Prostate gland (tissue), 2 donors: ENCODE measurements at regions not wholly inside any gene's neighbourhood (a gene's known extent, or its start where the extent isn't known, plus 50 kb on each side); places are given as distances from the start of the nearest gene placed in this dataset.

ENCODE experiments used
- DNase-seq: peaks from one replicate; pipeline ENCODE4 v3.0.0-alpha.2; 2019; ENCODE audit warnings: low spot score
- H3K27ac ChIP-seq, 2 donors: fragments of 200-600 bp; sonication (generic); 2 replicates each; pipeline ENCODE4 v1.5.1; 2017 to 2019
- H3K27me3 ChIP-seq: fragments of 200-600 bp; sonication (generic); replicated peaks from 2 replicates; pipeline ENCODE4 v1.5.1; 2019; ENCODE audit not compliant: insufficient read depth
- H3K36me3 ChIP-seq, 2 donors: fragments of 200-600 bp; sonication (generic); 1 replicate in 1 of 2; 2 replicates in 1 of 2; pipeline versions ENCODE4 v1.5.1 to v1.8.1; 2017 to 2019
- H3K4me1 ChIP-seq: fragments of 200-600 bp; sonication (generic); replicated peaks from 2 replicates; pipeline ENCODE4 v1.5.1; 2019
- H3K4me3 ChIP-seq, 2 donors: fragments of 200-600 bp; sonication (generic); 2 replicates each; pipeline ENCODE4 v1.5.1; 2017 to 2019
- H3K9me3 ChIP-seq: fragments of 200-600 bp; sonication (generic); 2 replicates; pipeline ENCODE4 v1.5.1; 2017
- CTCF ChIP-seq, 4 experiments: fragments of 200-600 bp in 2 of 4; fragments of 450-650 bp in 2 of 4; sonication (generic) in 2 of 4; IDR thresholded peaks; 1 replicate in 3 of 4; 2 replicates in 1 of 4; pipeline ENCODE4 v1.5.1; 2016 to 2019; ENCODE audit warnings: antibody characterized with exemption in 4 of 4, mild to moderate bottlenecking in 2 of 4, moderate library complexity in 2 of 4
- POLR2A ChIP-seq: fragments of 450-650 bp; IDR thresholded peaks from one replicate; pipeline ENCODE4 v1.6.1; 2016; ENCODE audit warnings: antibody characterized with exemption, mild to moderate bottlenecking
- POLR2AphosphoS5 ChIP-seq: sonication (generic); formaldehyde crosslinking; IDR thresholded peaks from one replicate; pipeline ENCODE4 v1.6.1; 2017; ENCODE audit warnings: antibody characterized with exemption
- WGBS: methylation state at CpG from one replicate; pipeline ENCODE4 v1.1.5; 2018; 5-methylcytosine and 5-hydroxymethylcytosine counted together
- intact Hi-C: fragments of 100-400 bp; cut with DNase I; formaldehyde crosslinking; loops from one replicate; pipeline ENCODE4 v1.14.2; 2022

DNA sequence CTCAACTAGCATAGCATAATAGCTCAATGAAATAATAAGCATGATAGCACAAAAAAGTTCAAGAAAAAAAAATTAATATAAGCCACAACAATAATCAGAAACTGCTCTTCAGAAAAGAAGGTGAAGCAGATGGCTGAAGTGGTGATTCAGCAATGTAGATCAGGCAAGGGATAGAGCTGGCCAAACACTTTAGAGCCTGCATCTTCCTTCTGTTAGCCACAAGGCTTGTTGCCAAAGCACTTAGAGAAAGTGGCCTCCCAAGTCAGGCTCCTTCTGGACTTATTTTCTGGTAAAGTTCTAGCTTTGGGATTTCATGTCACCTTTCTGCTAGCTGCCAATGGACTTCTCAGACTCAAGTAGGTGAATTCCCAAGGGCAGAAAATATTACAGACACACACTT lies 60.3 kb upstream of the C1orf87 start:
- TF ChIP-seq POLR2A (no peak), POLR2AphosphoS5 (no peak), CTCF (IDR thresholded peaks at IDR 0.05) (no peak)
- intact Hi-C loops: no loop called here
- Histone ChIP-seq H3K27ac (no peak overlapping the region), H3K4me3 (no peak overlapping the region), H3K4me1 (no peaks in the 10 kb centered on the region), H3K36me3 (no peaks in the 10 kb centered on the region), H3K9me3 (no peaks in the 10 kb centered on the region), H3K27me3 (no peaks in the 10 kb centered on the region)
- no peak for DNase-seq

DNA sequence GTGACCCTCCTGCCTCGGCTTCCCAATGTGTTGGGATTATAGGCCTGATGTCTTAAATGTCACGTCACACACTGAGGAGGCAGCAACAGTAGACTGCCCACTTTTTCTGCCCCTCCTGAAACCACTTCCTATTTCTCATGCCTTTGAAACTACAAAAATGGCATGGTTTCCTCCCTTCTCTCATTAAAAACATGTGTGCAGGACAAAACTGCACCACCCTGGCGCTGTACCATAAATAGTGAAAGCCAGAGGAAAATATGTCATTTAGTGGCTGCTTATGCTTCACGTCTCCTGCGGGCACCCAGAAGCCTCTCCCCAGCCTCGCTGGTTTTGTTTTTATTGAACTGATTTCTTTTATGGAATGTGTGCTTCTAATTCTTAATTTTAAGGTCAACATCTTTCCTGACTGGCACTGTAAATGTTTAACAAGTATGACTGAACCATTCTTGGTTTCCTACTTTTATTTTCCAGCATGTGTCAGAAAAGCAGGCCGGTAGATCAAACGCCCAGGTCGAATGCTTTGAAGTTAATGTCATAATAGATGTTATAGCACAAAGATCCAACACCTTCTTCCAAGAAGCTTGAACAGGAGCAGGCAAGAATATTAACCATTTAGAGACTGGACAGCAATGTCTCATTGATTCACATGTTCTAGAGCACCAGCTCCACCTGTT lies 59.6 kb upstream of the C1orf87 start:
- no peak for DNase-seq
- WGBS: 21% methylated on average over 9 of the region's 9 CpGs

GRCh38 chr1:60132108-60132507 lies 58.5 kb upstream of the C1orf87 start:
- no peak for TF ChIP-seq POLR2A
- no peak for TF ChIP-seq POLR2AphosphoS5
- TF ChIP-seq CTCF (IDR thresholded peaks at IDR 0.05): no peak
- intact Hi-C loops: no loop called here
- WGBS: 73% methylated on average over 5 of the region's 5 CpGs
- H3K27me3 ChIP-seq: no peaks in the 10 kb centered on the region
- H3K36me3 ChIP-seq: no peaks in the 10 kb centered on the region
- no peaks in the 10 kb centered on the region for H3K9me3 ChIP-seq
- no peak overlapping the region for H3K4me3 ChIP-seq
- no peaks in the 10 kb centered on the region for H3K4me1 ChIP-seq
- no peak overlapping the region for H3K27ac ChIP-seq
- no peak for DNase-seq

More for the DNA sequence above, 59.6 kb upstream of the C1orf87 start:
- TF ChIP-seq POLR2AphosphoS5: no peak
- no peak for TF ChIP-seq POLR2A
- TF ChIP-seq CTCF (IDR thresholded peaks at IDR 0.05): no peak
- Histone ChIP-seq H3K9me3 (no peaks in the 10 kb centered on the region), H3K36me3 (no peaks in the 10 kb centered on the region), H3K27ac (no peak overlapping the region), H3K27me3 (no peaks in the 10 kb centered on the region), H3K4me3 (no peak overlapping the region), H3K4me1 (no peaks in the 10 kb centered on the region)
- intact Hi-C loops: no loop called here

DNA sequence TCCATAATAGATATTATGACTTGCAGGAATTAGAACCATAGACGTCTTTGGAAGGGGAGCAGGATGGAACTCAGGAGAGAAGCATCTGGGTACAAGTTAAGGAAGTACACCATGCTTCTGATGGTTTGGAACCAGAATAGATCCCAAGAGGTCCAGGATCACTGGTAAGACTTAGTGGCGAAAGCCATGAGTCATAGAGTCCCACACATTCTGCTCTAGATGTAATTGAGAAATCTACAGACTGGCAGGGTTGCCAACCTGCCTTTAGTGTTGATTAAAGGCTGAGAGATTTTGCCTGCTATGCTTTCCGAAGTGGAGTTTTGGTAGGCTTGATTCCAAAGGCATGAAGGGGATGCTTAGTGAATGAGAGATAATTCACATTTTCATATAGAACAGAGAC lies 57.1 kb upstream of the C1orf87 start:
- no peaks in the 10 kb centered on the region for H3K4me1 ChIP-seq
- 91% methylated on average over 3 of the region's 3 CpGs for WGBS
- intact Hi-C loops: no loop called here
- no peaks in the 10 kb centered on the region for H3K36me3 ChIP-seq
- H3K4me3 ChIP-seq: no peak overlapping the region
- H3K27me3 ChIP-seq: no peaks in the 10 kb centered on the region
- no peak overlapping the region for H3K27ac ChIP-seq
- DNase-seq: no peak
- H3K9me3 ChIP-seq: no peaks in the 10 kb centered on the region
- no peak for TF ChIP-seq POLR2A
- no peak for TF ChIP-seq CTCF (IDR thresholded peaks at IDR 0.05)
- no peak for TF ChIP-seq POLR2AphosphoS5

DNA sequence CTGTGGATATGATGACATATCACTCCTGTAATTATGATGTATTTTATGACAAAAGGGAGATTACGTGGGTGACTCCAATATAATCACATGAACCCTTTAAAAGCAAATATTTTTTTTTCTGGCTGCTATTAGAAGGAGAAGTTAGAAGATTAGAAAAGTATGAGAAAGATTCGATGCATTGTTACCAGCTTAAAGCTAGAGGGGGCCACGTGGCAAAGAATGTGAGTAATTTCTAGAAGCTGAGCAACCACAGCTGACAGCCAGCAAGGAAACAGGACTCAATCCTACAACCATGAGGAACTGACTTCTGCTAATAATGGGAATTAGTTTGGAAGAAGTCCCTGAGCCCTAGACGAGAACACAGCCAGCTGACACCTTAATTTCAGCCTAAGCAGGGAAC lies 56.3 kb upstream of the C1orf87 start:
- no peak for TF ChIP-seq CTCF (IDR thresholded peaks at IDR 0.05)
- TF ChIP-seq POLR2AphosphoS5: no peak
- TF ChIP-seq POLR2A: no peak
- H3K27me3 ChIP-seq: no peaks in the 10 kb centered on the region
- H3K4me3 ChIP-seq: no peak overlapping the region
- H3K36me3 ChIP-seq: no peaks in the 10 kb centered on the region
- intact Hi-C loops: no loop called here
- no peak overlapping the region for H3K27ac ChIP-seq
- 71% methylated on average over 4 of the region's 4 CpGs for WGBS
- H3K9me3 ChIP-seq: no peaks in the 10 kb centered on the region
- no peaks in the 10 kb centered on the region for H3K4me1 ChIP-seq
- no peak for DNase-seq
